Activated T-helper 2 cell treated with anti-CD3 and anti-CD28 coated beads, Interferon-gamma antibody, Interleukin-2, Interleukin-4, amounts not matched to agents 10 μg/mL and 5 μg/mL and 100 μg/mL, durations not matched to agents 14 hours and 24 hours and 36 hours (primary cell): ENCODE measurements at regions not wholly inside any gene's neighbourhood (a gene's known extent, or its start where the extent isn't known, plus 50 kb on each side); places are given as distances from the start of the nearest gene placed in this dataset.

Source experiments
- DNase-seq: peaks from one replicate; pipeline ENCODE4 v3.0.0; 2021; ENCODE audit warnings: low spot score
- H3K27ac Mint-ChIP-seq: one replicate; pipeline ENCODE4 v1.8.0; 2021; ENCODE audit warnings: mixed read lengths
- H3K27me3 Mint-ChIP-seq: one replicate; pipeline ENCODE4 v1.8.0; 2021; ENCODE audit warnings: low read depth, mixed read lengths
- H3K36me3 Mint-ChIP-seq: one replicate; pipeline ENCODE4 v1.8.0; 2021; ENCODE audit warnings: low read depth, mixed read lengths
- H3K4me1 Mint-ChIP-seq: one replicate; pipeline ENCODE4 v1.8.0; 2021; ENCODE audit warnings: low read depth, mixed read lengths
- H3K4me3 Mint-ChIP-seq: one replicate; pipeline ENCODE4 v1.8.0; 2021; ENCODE audit warnings: low read depth, mild to moderate bottlenecking, moderate library complexity, mixed read lengths
- H3K9me3 Mint-ChIP-seq: one replicate; pipeline ENCODE4 v1.8.0; 2021; ENCODE audit warnings: mixed read lengths
- intact Hi-C: fragments of 100-400 bp; cut with micrococcal nuclease; formaldehyde crosslinking; loops from one replicate; pipeline ENCODE4 v1.15.1; 2023

DNA sequence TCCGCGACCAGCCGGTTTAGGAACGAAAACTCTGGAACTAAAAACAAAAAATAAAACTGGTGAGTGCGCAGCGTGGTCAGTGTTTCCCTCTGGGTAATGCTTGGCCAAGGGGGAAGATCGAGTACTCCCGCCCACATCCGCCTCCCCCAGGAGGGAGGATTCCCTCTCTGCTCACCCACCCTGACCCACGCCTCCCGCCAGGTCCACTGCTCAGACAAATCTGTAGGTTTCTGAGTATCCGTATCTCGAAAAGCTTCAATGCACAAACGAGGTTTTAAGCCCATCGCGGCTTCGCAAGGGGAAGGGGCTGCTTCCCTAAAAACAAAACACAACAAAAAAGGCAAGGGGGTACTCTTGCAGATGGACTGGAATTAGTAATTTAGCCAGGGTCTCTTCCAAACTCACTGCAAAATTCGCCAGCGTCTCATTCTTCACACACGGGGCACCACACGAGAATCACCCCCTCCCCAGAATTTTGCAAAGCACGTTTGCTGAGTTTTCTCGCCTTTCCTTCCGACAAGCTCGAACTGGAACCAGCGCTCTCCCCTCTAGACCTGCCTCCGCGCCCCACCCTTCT, 75.2 kb downstream of the INSIG1 start:
- peaks cover 71% of the 10 kb centered on the region for H3K27me3 Mint-ChIP-seq
- no peaks in the 10 kb centered on the region for H3K36me3 Mint-ChIP-seq
- DNase-seq: no peak
- no peaks in the 10 kb centered on the region for H3K9me3 Mint-ChIP-seq
- peak overlapping the region; percentile 52 for H3K27ac Mint-ChIP-seq
- intact Hi-C loops: loop anchor here (1.0 kb wide), 1 partner anchor 446 kb away; no protein-coding TSS in a partner anchor
- peaks cover 23% of the 10 kb centered on the region for H3K4me1 Mint-ChIP-seq
- H3K4me3 Mint-ChIP-seq: peak overlapping the region; percentile 64

DNA sequence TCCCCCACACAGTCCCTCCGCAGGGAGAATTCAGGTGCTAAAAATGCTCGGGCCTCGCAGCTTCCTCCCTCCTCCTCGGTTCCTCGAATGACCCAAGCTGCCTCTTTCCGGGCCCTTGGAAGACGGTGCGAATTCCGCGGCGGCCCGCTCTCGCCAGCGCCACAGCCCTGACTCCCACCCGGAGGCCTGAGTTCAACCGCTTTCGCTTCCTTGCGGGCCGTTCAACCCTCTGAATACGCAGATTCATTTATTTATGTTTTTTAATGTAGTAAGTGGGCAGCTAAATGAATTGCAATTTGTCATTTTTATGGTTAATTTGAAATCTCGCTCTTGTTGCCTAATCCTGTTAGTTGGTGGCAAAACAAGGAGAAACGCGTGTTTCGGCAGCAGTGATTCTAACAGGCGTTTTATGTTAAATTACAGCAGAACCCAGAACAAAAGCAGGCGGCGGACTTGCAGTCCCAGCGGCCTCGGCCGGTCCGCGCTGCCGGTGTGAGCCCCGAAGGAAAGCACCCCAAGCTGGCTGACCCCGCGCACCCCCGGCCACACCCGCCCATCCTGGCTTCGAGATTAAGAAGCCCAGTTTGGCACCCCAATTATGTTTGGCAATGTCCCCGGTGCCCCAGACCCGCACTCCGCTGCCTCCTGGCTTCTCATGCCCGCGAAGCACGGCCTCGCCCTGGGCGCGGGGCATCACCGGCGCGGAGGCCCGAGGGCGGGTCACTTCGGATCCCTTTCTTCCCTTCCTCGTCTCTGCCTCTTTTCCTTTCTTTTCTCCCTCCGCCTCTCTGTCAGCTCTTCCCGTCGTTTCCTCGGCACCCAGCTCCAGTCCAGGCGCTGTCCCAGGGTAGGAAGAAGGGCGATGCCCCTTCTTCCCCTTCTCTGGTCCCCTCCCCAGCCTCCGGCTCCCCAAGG, 75.9 kb downstream of the INSIG1 start:
- H3K36me3 Mint-ChIP-seq: no peaks in the 10 kb centered on the region
- no peaks in the 10 kb centered on the region for H3K9me3 Mint-ChIP-seq
- H3K27ac Mint-ChIP-seq: peak overlapping the region; percentile 52
- peaks cover 77% of the 10 kb centered on the region for H3K27me3 Mint-ChIP-seq
- no peak for DNase-seq
- intact Hi-C loops: loop anchor here (2.0 kb wide), 1 partner anchor 135 kb away; no protein-coding TSS in a partner anchor
- H3K4me1 Mint-ChIP-seq: peaks cover 23% of the 10 kb centered on the region
- H3K4me3 Mint-ChIP-seq: peak overlapping the region; percentile 64

DNA sequence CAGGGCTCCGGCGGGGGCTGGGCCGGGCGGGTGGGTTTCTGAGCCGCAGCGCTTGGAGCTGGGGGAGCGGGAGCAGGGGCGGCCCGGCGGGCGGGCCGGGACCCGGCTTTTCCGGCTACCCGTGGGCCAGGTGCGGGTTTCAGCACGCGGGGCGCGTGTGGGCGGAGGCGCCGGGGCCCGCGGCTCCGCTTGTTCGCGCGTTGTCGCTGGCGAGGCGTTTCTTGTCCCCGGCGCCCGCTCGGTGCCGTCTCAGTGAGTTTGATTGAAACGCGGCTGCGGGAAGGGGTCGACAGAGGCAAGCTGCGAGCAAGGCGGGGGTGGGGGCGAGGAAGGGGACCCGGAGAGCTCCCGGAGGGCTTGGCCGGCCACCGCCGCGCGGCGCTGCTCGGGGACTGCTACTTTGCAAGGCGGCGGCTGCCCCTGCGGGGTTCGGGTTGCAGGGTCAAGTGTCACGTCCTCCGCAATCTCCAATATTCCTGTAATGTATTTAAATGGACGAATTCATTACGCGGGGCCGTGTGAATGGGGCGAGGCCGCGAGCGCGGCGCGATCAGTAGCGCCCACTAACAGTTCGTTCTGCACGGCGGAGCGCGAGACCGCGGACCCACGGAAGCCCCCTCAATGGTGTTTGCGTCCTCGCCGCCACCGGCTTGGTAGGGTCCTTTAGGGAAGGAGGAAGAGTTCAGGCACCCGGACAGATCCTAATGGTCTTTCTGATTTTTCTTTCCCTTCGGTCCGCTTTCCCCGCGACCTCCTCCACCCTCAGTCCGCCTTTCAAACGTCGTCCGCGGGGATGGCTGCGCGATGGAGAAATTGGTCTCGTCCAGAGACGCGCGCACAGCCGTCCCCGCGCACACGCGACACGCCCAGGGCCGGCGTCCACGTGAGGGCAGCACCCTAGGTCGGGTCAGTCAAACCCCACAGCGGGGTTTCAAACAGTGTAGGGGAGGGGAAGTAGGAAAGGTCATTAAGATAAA, 76.9 kb downstream of the INSIG1 start:
- Mint-ChIP-seq H3K27me3 (peaks cover 80% of the 10 kb centered on the region), H3K27ac (peak overlapping the region; percentile 49), H3K36me3 (no peaks in the 10 kb centered on the region), H3K4me1 (peaks cover 23% of the 10 kb centered on the region), H3K9me3 (no peaks in the 10 kb centered on the region), H3K4me3 (no peak overlapping the region)
- DNase-seq: no peak
- intact Hi-C loops: loop anchor here (1.0 to 2.0 kb wide), 2 partner anchors 76 to 134 kb away; no protein-coding TSS in a partner anchor

DNA sequence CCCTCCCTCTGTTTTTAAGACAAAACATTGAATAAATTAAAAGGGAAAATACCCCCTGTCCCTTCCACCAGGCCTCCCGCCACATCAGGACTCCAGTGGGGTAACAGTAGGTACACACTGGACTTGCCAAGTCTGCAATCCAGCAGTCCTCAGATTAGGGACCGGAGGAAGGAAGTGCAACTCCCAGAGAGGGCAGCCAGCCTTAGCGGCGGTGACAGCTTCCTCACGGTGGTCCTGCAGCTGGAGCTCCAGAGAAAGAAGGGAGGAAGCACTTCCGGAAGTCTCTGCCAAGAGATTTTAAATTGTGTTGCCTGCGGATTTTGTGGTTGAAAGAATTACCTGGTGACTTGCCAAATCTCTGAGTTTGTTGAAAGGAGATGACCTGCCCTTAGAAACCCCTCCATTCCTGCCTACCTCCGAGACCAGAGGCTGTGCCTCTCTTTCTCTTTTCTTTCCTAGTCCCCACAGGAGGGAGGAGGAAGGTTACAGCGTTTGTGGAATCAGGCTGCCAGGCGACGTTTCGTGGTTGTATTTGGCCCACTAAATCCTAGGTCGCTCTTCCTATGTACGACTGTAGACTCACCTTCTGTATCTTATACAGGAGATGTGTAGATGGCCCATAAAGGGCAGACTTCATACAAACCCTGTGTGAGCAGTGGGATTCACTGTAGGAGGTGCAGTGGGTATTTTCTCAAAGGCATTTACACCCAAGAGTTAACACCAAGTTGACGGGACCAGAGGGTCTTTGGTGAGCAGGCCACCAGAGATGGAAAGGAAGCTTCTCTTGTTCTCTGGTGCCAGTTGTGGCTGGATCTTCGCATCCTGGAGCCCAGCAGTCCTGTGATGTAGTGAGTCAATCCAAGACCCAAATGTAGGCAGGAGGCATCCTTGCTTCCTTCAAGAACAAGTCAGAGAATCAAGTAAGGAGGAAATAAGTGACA, 77.9 kb downstream of the INSIG1 start:
- H3K4me1 Mint-ChIP-seq: peaks cover 28% of the 10 kb centered on the region
- no peaks in the 10 kb centered on the region for H3K36me3 Mint-ChIP-seq

GRCh38 chr7:155377071-155377837, 79.6 kb downstream of the INSIG1 start:
- H3K36me3 Mint-ChIP-seq: no peaks in the 10 kb centered on the region
- H3K4me1 Mint-ChIP-seq: peaks cover 31% of the 10 kb centered on the region
- no peak for DNase-seq
- intact Hi-C loops: loop anchor here (2.0 kb wide), 2 partner anchors 428 to 1624 kb away; no protein-coding TSS in a partner anchor
- H3K27me3 Mint-ChIP-seq: peaks cover 84% of the 10 kb centered on the region
- H3K9me3 Mint-ChIP-seq: no peaks in the 10 kb centered on the region
- H3K27ac Mint-ChIP-seq: no peak overlapping the region
- no peak overlapping the region for H3K4me3 Mint-ChIP-seq

More for the DNA sequence above, 77.9 kb downstream of the INSIG1 start:
- H3K27ac Mint-ChIP-seq: no peak overlapping the region
- peaks cover 80% of the 10 kb centered on the region for H3K27me3 Mint-ChIP-seq
- no peaks in the 10 kb centered on the region for H3K9me3 Mint-ChIP-seq
- H3K4me3 Mint-ChIP-seq: no peak overlapping the region
- no peak for DNase-seq
- intact Hi-C loops: loop anchor here (1.0 to 2.0 kb wide), 4 partner anchors 75 to 1625 kb away; no protein-coding TSS in a partner anchor

GRCh38 chr7:155377838-155378579, 79.9 kb upstream of the EN2 start:
- H3K27me3 Mint-ChIP-seq: peaks cover 83% of the 10 kb centered on the region
- no peaks in the 10 kb centered on the region for H3K9me3 Mint-ChIP-seq
- intact Hi-C loops: loop anchor here (2.0 kb wide), 2 partner anchors 427 to 1623 kb away; no protein-coding TSS in a partner anchor
- no peak overlapping the region for H3K4me3 Mint-ChIP-seq
- no peaks in the 10 kb centered on the region for H3K36me3 Mint-ChIP-seq
- DNase-seq: no peak
- peaks cover 28% of the 10 kb centered on the region for H3K4me1 Mint-ChIP-seq
- H3K27ac Mint-ChIP-seq: no peak overlapping the region

DNA sequence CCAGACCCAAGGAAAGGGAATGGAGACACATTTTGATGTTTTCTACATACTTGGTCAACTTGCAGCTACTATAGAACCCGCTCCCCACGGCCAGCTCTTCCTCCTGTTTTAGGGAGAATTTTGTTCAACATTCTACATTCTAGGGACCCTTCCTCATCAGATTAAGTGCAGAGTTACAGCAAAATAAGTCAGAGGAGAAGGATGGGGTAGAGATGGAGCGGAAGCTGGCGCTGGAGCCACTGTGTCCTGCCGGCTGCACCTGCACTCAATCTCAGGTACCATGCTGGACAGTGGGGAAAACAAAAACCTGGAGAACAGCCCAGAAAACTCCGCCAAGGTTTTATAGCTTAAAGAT, 79.4 kb upstream of the EN2 start:
- Mint-ChIP-seq H3K27ac (no peak overlapping the region), H3K4me3 (no peak overlapping the region), H3K36me3 (no peaks in the 10 kb centered on the region), H3K27me3 (peaks cover 83% of the 10 kb centered on the region), H3K4me1 (peaks cover 23% of the 10 kb centered on the region), H3K9me3 (no peaks in the 10 kb centered on the region)
- no peak for DNase-seq
- intact Hi-C loops: no loop called here

- Mint-ChIP-seq H3K4me1 (peaks cover 22% of the 10 kb centered on the region), H3K27ac (no peak overlapping the region), H3K36me3 (no peaks in the 10 kb centered on the region), H3K27me3 (peaks cover 84% of the 10 kb centered on the region), H3K9me3 (no peaks in the 10 kb centered on the region), H3K4me3 (no peak overlapping the region)
- no peak for DNase-seq
- intact Hi-C loops: no loop called here
Observed at GRCh38 chr7:155378959-155379871, 78.7 kb upstream of the EN2 start.

DNA sequence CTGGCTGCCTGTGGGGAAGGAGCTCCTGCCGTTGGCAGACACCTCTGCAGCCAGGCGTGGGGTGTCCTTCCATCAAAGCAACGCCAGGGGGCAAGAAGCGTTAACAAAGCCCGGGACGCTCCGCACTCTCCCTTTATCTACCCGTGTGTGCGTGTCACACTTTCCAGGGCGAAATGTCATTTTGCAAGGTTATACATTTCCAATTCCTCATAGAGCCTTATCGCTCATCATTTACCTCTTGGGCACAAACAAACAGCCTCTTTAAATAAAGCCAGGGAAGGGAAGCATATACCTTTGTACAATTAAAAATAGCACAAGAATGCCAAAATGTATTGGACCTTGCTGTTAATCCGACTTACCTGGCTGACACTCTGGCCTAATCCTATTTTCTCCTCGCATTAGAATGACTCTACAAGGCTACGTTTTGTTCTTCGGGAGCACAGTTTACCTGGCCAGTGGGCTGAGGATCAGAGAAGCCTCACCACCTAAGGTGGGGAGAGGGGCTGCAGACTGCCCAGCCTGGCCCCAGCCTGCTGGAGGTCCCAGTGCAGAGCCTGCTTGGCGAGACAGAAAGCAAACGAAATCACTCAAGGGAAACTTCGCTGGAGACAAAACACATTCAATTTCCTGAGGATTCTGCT, 77.6 kb upstream of the EN2 start:
- Mint-ChIP-seq H3K27ac (no peak overlapping the region), H3K4me3 (no peak overlapping the region), H3K36me3 (no peaks in the 10 kb centered on the region), H3K4me1 (peaks cover 15% of the 10 kb centered on the region), H3K9me3 (no peaks in the 10 kb centered on the region), H3K27me3 (peaks cover 83% of the 10 kb centered on the region)
- intact Hi-C loops: loop anchor here (1.0 kb wide), 1 partner anchor 153 kb away; no protein-coding TSS in a partner anchor
- DNase-seq: peak; percentile 57
